Activated CD8-positive, alpha-beta T cell treated with anti-CD3 and anti-CD28 coated beads for 36 hours (primary cell): ENCODE measurements at regions not wholly inside any gene's neighbourhood (a gene's known extent, or its start where the extent isn't known, plus 50 kb on each side); places are given as distances from the start of the nearest gene placed in this dataset.

ENCODE experiments used
- ATAC-seq: fragments of 200-7000 bp; cut with Tn5 transposase; one replicate; pipeline ENCODE4 v1.10.0; 2021; ENCODE audit warnings: mild to moderate bottlenecking, moderate library complexity
- CTCF ChIA-PET: fragments of 350-600 bp; sonication (Branson Sonifier 250); formaldehyde crosslinking; loops from one replicate; lab custom pipeline; 2021; ENCODE audit warnings: antibody characterized with exemption; lab: Charles Lee
- POLR2A ChIA-PET: fragments of 350-600 bp; sonication (Branson Sonifier 250); formaldehyde crosslinking; loops from one replicate; lab custom pipeline; 2021; ENCODE audit warnings: antibody characterized with exemption; lab: Charles Lee
- DNase-seq: peaks from one replicate; pipeline ENCODE4 v3.0.0-alpha.2; 2020
- H3K27ac Mint-ChIP-seq: one replicate; pipeline ENCODE4 v1.8.0; 2021; ENCODE audit warnings: mild to moderate bottlenecking, mixed read lengths
- H3K27me3 Mint-ChIP-seq: one replicate; pipeline ENCODE4 v1.8.0; 2021; ENCODE audit warnings: mixed read lengths
- H3K36me3 Mint-ChIP-seq: one replicate; pipeline ENCODE4 v1.8.0; 2021; ENCODE audit warnings: low read depth, mixed read lengths
- H3K4me1 Mint-ChIP-seq: one replicate; pipeline ENCODE4 v1.8.0; 2021; ENCODE audit warnings: low read depth, mixed read lengths
- H3K4me3 Mint-ChIP-seq: one replicate; pipeline ENCODE4 v1.8.0; 2021; ENCODE audit warnings: mild to moderate bottlenecking, moderate library complexity, mixed read lengths
- H3K9me3 Mint-ChIP-seq: one replicate; pipeline ENCODE4 v1.8.0; 2021; ENCODE audit warnings: mixed read lengths
- intact Hi-C: fragments of 100-400 bp; cut with micrococcal nuclease; formaldehyde crosslinking; loops from one replicate; pipeline ENCODE4 v1.10.0; 2022
- TF ChIP-seq, protein P1 (sequence below): fragments of 200-600 bp; IDR thresholded peaks from one replicate; pipeline ENCODE4 v1.8.0; 2022; ENCODE audit warnings: antibody characterized with exemption, mild to moderate bottlenecking

- no peak overlapping the region for H3K27ac Mint-ChIP-seq
- H3K27me3 Mint-ChIP-seq, result no peaks in the 10 kb centered on the region
- intact Hi-C loops, result no loop called here
- ChIA-PET POLR2A (no interaction called here), CTCF (no interaction called here)
- DNase-seq (no peak), ATAC-seq (no peak)
- TF ChIP-seq, protein P1, sequence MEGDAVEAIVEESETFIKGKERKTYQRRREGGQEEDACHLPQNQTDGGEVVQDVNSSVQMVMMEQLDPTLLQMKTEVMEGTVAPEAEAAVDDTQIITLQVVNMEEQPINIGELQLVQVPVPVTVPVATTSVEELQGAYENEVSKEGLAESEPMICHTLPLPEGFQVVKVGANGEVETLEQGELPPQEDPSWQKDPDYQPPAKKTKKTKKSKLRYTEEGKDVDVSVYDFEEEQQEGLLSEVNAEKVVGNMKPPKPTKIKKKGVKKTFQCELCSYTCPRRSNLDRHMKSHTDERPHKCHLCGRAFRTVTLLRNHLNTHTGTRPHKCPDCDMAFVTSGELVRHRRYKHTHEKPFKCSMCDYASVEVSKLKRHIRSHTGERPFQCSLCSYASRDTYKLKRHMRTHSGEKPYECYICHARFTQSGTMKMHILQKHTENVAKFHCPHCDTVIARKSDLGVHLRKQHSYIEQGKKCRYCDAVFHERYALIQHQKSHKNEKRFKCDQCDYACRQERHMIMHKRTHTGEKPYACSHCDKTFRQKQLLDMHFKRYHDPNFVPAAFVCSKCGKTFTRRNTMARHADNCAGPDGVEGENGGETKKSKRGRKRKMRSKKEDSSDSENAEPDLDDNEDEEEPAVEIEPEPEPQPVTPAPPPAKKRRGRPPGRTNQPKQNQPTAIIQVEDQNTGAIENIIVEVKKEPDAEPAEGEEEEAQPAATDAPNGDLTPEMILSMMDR, result no peak
- no peak overlapping the region for H3K4me3 Mint-ChIP-seq
- H3K4me1 Mint-ChIP-seq, result no peaks in the 10 kb centered on the region
- H3K9me3 Mint-ChIP-seq, result peaks cover 12% of the 10 kb centered on the region
- H3K36me3 Mint-ChIP-seq, result no peaks in the 10 kb centered on the region
These were observed 1132.8 kb downstream of the GRM8 start for GRCh38 chr7:126119981-126120380.

DNA sequence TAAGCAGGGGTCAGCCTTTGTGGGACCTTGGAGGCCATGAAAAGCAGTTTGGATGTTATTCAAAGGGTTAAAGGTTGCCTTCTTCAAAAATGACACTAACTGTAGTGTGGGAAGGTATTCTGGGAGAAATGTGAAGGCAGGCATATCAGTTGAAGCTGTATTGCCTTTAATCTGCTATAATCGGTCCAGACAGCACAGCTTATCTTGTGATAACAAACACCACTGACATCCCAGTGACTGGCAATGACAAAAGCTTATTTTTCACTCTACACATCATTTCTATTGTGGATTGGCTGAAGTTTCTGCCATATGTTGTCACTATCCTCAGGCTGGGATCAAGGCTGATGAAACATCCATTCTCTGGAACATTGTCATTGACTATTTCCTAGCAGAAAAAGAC is 1149.2 kb downstream of the GRM8 start:
- Mint-ChIP-seq H3K27me3 (no peaks in the 10 kb centered on the region), H3K27ac (no peak overlapping the region), H3K9me3 (peaks cover 15% of the 10 kb centered on the region), H3K4me1 (no peaks in the 10 kb centered on the region), H3K36me3 (no peaks in the 10 kb centered on the region), H3K4me3 (no peak overlapping the region)
- TF ChIP-seq, protein P1, result no peak
- no peak for DNase-seq
- intact Hi-C loops, result no loop called here
- ChIA-PET CTCF (no interaction called here), POLR2A (no interaction called here)
- ATAC-seq, result no peak

GRCh38 chr7:126083014-126083413 is 1153.4 kb upstream of the POT1 start:
- Mint-ChIP-seq H3K27ac (no peak overlapping the region), H3K9me3 (peaks cover 16% of the 10 kb centered on the region), H3K27me3 (no peaks in the 10 kb centered on the region), H3K36me3 (no peaks in the 10 kb centered on the region), H3K4me3 (no peak overlapping the region), H3K4me1 (no peaks in the 10 kb centered on the region)
- DNase-seq (no peak), ATAC-seq (no peak)
- CTCF ChIA-PET, result no interaction called here
- intact Hi-C loops, result no loop called here
- POLR2A ChIA-PET, result no interaction called here
- TF ChIP-seq, protein P1, result no peak

GRCh38 chr7:126079581-126079980 is 1150.0 kb upstream of the POT1 start:
- CTCF ChIA-PET, result no interaction called here

GRCh38 chr7:126079151-126079550 is 1149.5 kb upstream of the POT1 start:
- DNase-seq (no peak), ATAC-seq (no peak)
- CTCF ChIA-PET, result no interaction called here
- Mint-ChIP-seq H3K4me3 (no peak overlapping the region), H3K9me3 (peaks cover 4% of the 10 kb centered on the region), H3K36me3 (no peaks in the 10 kb centered on the region), H3K4me1 (no peaks in the 10 kb centered on the region), H3K27ac (no peak overlapping the region), H3K27me3 (no peaks in the 10 kb centered on the region)
- TF ChIP-seq, protein P1, result no peak
- POLR2A ChIA-PET, result no interaction called here
- intact Hi-C loops, result no loop called here

More at GRCh38 chr7:126079581-126079980, 1150.0 kb upstream of the POT1 start:
- Mint-ChIP-seq H3K36me3 (no peaks in the 10 kb centered on the region), H3K27ac (no peak overlapping the region), H3K27me3 (no peaks in the 10 kb centered on the region), H3K9me3 (peaks cover 4% of the 10 kb centered on the region), H3K4me1 (no peaks in the 10 kb centered on the region), H3K4me3 (no peak overlapping the region)
- ATAC-seq (no peak), DNase-seq (no peak)
- TF ChIP-seq, protein P1, result no peak
- intact Hi-C loops, result no loop called here
- POLR2A ChIA-PET, result no interaction called here
